ENCODE measurements at regions not wholly inside any gene's neighbourhood (a gene's known extent, or its start where the extent isn't known, plus 50 kb on each side); places are given as distances from the start of the nearest gene placed in this dataset.

DNA sequence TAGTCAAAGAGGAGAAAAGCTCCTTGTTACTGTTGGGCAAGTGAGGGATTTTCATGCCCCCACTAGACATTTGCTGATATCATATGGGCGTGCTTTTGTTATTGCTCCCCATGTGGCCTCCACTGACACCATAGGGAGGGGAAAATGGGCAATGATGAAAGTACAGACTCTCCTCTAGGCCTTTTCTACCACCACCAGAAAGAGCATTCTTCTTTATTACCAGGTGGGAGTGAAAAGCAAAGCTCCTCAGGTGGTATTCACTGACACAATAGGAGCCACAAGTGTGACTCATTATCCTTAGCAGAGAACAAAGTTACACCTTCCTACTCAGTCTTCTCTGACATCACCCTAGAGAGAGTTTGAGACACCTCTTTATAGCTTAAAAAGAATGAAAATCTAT, 667.1 kb downstream of the LTN1 start:
- no peak overlapping the region for H3K27ac ChIP-seq
- H3K4me1 ChIP-seq: no peaks in the 10 kb centered on the region
- no peaks in the 10 kb centered on the region for H3K36me3 ChIP-seq (ENCODE audit: insufficient read depth in 1 of 2, low read depth in 1 of 2)
- no peak for TF ChIP-seq CTCF (IDR thresholded peaks at IDR 0.05)
- 40 to 76% (median 41%) methylated on average over 1 of the region's 1 CpG for WGBS, 3 donors
- H3K9me3 ChIP-seq: peaks cover 2% of the 10 kb centered on the region
- intact Hi-C loops (cut with DNase I): no loop called here
- H3K4me3 ChIP-seq: no peak overlapping the region
- DNase-seq (no peak), ATAC-seq (no peak)
- no peaks in the 10 kb centered on the region for H3K27me3 ChIP-seq (ENCODE audit: insufficient read depth in 3 of 3, low read length in 2 of 3)

DNA sequence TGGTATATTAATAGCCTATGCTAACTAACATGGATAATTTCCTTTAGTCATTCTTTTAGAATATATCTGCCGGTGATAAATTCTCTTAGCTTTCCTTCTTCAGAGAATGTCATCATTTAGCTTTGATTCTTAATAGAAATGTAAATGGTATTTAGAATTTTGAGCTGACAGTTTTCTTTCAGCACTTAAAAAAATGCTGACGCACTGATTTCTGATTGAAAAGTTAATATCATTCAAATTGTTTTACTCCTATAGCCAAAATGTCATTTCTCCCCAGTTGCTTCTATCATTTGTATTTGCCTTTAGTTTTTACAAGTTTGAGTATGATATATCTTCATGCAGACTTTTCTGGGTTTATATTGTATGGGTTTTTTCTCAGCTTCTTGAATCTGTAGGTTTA, 668.0 kb downstream of the LTN1 start:
- TF ChIP-seq CTCF (IDR thresholded peaks at IDR 0.05): no peak
- no peak overlapping the region for H3K27ac ChIP-seq
- no peaks in the 10 kb centered on the region for H3K36me3 ChIP-seq (ENCODE audit: insufficient read depth in 1 of 2, low read depth in 1 of 2)
- peaks cover 6% of the 10 kb centered on the region for H3K9me3 ChIP-seq
- DNase-seq (no peak), ATAC-seq (no peak)
- WGBS, 3 donors: 95 to 100% (median 96%) methylated on average over 2 of the region's 2 CpGs
- intact Hi-C loops (cut with DNase I): no loop called here
- no peak overlapping the region for H3K4me3 ChIP-seq
- no peaks in the 10 kb centered on the region for H3K27me3 ChIP-seq (ENCODE audit: insufficient read depth in 3 of 3, low read length in 2 of 3)
- no peaks in the 10 kb centered on the region for H3K4me1 ChIP-seq

DNA sequence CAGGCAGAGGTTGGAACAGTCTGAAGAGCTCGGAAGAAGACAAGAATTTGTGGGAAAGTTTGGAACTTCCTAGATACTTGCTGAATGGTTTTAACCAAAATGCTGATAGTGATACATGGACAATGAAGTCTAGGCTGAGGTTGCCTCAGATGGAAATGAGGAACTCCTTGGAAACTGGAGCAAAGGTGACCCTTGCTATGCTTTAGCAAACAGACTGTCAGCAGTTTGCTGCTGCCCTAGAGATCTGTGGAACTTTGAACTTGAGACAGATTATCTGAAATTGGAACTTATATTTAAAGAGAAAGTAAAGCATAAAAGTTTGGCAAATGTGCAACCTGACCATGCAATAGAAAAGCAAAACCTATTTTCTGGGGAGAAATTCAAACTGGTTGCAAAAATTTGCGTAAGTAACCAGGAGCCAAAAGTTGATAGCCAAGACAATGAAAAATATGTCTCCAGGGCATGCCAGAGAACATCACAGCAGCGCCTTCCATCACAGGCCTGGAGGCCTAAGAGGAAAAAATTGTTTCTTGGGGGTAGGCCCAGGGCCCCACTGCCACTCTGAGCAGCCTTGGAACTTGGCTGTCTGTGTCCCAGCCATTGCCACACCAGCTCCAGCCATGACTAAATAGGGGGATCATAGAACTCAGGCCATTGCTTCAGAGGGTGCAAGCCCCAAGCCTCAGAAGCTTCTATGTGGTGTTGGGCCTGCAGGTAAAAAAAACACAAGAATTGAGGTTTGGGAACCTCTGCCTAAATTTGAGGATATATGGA, 675.3 kb downstream of the LTN1 start:
- Histone ChIP-seq H3K9me3 (peaks cover 6% of the 10 kb centered on the region), H3K27me3 (ENCODE audit: insufficient read depth in 3 of 3, low read length in 2 of 3) (no peaks in the 10 kb centered on the region), H3K4me1 (no peaks in the 10 kb centered on the region), H3K36me3 (ENCODE audit: insufficient read depth in 1 of 2, low read depth in 1 of 2) (no peaks in the 10 kb centered on the region), H3K27ac (no peak overlapping the region), H3K4me3 (no peak overlapping the region)
- intact Hi-C loops (cut with DNase I): no loop called here
- no peak for TF ChIP-seq CTCF (IDR thresholded peaks at IDR 0.05)
- DNase-seq: peak in 1 of 2 donors; percentile 25
- no peak for ATAC-seq
- WGBS, 3 donors: 63 to 81% (median 74%) methylated on average over 3 of the region's 3 CpGs

DNA sequence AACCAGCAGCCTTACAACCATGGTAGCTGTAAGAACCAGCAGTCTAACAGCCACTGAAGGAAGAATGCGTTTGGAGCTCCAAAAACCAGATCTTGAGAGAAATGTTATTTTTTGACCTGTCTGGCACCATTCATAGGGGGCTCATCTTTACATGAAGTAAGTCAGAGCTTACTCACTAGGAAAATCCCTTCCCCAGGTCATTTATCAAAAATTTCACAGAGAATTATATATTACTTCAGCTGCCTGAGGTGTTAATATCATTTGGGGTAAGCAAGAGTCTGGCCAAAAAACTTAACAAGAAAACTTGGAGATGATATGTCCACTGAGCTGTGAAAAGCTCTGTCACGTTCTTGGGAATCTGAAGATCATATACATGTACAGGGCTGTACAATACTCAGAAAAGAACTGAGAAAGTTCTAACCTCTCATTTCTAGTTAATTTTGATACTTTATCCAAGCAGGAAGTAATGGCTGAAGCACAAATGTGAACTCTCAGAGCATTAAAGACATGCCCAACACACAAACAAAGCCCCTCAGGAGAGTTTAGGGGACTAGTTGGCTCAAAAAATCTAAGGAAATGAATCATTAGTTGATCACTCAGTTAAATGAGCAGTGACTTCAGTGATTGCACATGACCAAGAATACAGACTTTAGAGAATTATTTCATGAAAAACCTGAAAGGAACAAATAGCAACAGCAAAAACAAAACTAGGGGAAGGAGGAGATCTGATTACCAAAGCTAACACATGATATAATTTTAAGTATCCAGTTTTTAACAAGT, 681.1 kb downstream of the LTN1 start:
- no peak for TF ChIP-seq CTCF (IDR thresholded peaks at IDR 0.05)
- DNase-seq (no peak), ATAC-seq (no peak)
- no peaks in the 10 kb centered on the region for H3K36me3 ChIP-seq (ENCODE audit: insufficient read depth in 1 of 2, low read depth in 1 of 2)
- H3K4me3 ChIP-seq: no peak overlapping the region
- no peak overlapping the region for H3K27ac ChIP-seq
- 80 to 90% (median 85%) methylated on average over 2 of the region's 2 CpGs for WGBS, 3 donors
- no peaks in the 10 kb centered on the region for H3K27me3 ChIP-seq (ENCODE audit: insufficient read depth in 3 of 3, low read length in 2 of 3)
- H3K4me1 ChIP-seq: no peaks in the 10 kb centered on the region
- intact Hi-C loops (cut with DNase I): no loop called here
- no peaks in the 10 kb centered on the region for H3K9me3 ChIP-seq

All from psoas muscle (tissue), 7 donors.